HG02943 (cell line): ENCODE measurements at regions not wholly inside any gene's neighbourhood (a gene's known extent, or its start where the extent isn't known, plus 50 kb on each side); places are given as distances from the start of the nearest gene placed in this dataset.
A peak's percentile ranks its signal among the peaks of the same experiment; 100 is the strongest.

Experiments used
- ATAC-seq: cut with Tn5 transposase; IDR thresholded peaks from one replicate; pipeline ENCODE4 v1.9.1; 2021; ENCODE audit warnings: mild to moderate bottlenecking, low read depth, moderate library complexity; ENCODE audit not compliant: unreplicated experiment

- ATAC-seq = no peak
Observed at GRCh38 chr6:112774319-112774718, 427.2 kb downstream of the RFPL4B start.

GRCh38 chr6:112780498-112781096 is 433.5 kb downstream of the RFPL4B start:
- ATAC-seq = peak; percentile 96

DNA sequence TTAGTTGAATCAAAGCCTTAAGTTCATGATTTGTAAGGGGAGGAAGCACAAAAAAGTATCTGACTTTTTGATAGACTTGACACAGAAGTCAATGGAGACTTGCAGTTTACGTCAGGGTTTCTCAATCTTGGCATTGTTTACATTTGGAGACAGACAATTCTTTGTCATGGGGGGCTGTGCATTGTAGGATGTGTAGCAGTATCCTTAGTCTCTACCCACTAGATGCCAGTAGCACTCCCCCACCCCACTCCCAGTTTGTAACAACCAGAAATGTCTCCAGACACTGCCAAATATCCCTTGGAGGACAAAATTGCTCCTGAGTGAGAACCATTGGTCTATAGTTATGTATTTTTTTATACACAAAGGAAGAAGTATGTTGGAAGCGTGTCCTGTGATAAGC is 434.1 kb downstream of the RFPL4B start:
- no peak for ATAC-seq

- no peak for ATAC-seq
Observed at GRCh38 chr6:112785408-112785807, 438.3 kb downstream of the RFPL4B start.

DNA sequence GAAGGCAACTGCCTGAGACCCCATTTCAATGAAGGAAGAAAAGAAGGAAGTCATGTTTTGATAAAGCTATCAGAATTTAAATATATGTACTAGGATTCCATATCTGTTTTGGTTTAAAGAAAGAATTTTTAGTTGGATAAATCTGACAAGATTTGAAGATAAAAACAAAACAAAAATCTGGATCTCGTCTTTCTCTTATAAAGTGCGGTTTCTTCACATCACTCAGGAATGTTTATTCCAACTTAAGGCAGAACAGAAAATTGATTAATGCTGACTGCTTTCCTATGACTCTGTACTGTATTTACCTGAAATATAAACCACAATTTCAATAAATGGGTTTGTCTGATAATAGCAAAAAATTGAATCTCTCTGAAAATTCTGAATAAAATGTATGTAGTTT is 439.7 kb downstream of the RFPL4B start:
- no peak for ATAC-seq

GRCh38 chr6:112787371-112787770 is 440.2 kb downstream of the RFPL4B start:
- ATAC-seq = no peak

DNA sequence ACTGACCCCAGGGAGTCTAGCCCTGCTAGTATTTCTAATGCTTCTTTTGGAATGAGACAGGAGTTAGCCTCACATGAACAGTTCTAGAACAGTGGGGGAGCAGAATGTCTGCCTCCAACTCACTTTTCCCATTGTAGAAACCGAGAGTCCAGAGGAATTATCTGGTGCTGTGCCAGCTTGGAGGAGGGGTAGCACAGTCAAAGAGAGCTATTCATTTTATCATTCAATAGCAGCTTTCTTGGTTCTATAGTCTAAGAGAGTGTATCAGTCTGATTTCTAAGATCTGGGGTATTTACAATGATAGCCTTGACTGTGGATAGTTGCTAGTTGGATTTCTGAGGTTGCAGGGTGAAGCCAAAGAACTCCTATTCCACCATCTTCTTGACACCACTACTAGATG is 448.2 kb downstream of the RFPL4B start:
- no peak for ATAC-seq

- no peak for ATAC-seq
Observed at GRCh38 chr6:112796712-112797111, 449.6 kb downstream of the RFPL4B start.

GRCh38 chr6:112799889-112800288 is 452.8 kb downstream of the RFPL4B start:
- ATAC-seq = no peak

DNA sequence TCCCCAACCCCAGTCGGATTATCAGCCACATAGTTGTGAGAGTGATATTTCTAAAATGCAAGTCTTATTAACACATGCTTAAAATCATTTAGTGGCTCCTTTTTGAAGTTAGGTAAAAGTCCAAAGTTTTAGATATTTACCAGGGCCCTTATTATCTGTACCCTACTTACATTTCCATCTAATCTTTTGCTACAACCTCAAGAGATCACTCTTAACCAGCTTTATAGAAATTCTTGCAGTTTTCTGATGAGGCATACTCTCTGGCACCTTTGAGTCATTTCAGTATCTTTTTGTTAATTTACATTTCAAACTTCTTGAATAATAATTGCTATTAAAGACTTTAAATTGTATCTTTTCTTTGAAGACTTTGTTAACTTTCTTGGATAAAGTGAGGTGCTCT is 453.3 kb downstream of the RFPL4B start:
- no peak for ATAC-seq

GRCh38 chr6:112800916-112801315 is 453.8 kb downstream of the RFPL4B start:
- no peak for ATAC-seq

GRCh38 chr6:112801468-112802080 is 454.4 kb downstream of the RFPL4B start:
- ATAC-seq = no peak

GRCh38 chr6:112802144-112802543 is 455.0 kb downstream of the RFPL4B start:
- ATAC-seq = no peak

DNA sequence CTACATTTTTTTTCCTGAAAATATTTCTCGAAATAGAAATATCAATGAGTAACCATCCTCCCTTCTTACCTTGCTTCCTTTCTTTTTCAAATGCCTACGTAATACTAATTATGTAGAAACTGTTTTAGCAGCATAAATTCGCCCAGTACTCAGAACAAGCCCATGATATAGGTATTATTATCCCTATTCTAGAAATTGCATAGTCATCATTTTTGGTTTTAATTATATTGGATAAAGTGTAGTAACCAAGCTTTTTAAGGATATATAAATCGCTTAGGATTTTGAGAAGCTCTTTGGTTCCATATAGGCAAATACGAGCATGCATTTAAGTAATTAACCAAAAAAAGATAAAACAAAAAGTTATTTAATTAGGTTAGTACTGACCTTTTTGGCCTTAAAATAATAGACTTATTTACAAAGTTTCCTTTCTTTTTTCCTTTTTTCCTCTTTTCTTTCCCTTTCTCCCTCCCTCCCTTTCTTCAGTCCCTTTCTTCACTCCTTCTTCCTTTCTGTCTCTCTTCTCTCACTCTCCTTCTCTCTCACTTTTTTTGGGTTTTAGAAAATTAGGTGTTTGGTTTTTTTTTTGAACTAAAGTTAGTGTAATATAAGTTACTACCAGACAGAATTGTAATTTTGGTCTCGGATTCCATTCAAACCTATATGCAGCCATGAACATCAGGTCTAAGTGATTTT is 457.7 kb downstream of the RFPL4B start:
- ATAC-seq = no peak

GRCh38 chr6:112806163-112806865 is 459.2 kb downstream of the RFPL4B start:
- ATAC-seq = no peak

DNA sequence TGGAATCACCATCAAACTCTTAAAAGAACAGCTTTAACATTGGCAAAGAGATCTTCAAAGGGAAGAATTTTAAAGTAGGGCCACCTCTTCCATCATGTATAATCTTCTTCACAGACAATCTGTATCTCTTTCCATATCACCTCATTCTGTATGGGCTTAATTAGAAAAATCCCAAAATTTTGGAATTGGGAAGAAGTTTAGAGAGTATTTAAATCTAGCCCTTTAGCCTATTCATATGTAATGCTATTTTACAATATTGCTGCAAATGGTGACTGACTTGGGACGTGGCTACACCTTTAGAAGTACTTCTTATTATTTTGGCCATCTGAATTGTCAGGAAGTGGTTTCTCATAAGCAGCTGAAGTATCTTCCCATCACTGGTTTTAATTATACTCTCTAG is 474.3 kb downstream of the RFPL4B start:
- ATAC-seq = no peak

GRCh38 chr6:112822769-112823168 is 475.6 kb downstream of the RFPL4B start:
- ATAC-seq = no peak

DNA sequence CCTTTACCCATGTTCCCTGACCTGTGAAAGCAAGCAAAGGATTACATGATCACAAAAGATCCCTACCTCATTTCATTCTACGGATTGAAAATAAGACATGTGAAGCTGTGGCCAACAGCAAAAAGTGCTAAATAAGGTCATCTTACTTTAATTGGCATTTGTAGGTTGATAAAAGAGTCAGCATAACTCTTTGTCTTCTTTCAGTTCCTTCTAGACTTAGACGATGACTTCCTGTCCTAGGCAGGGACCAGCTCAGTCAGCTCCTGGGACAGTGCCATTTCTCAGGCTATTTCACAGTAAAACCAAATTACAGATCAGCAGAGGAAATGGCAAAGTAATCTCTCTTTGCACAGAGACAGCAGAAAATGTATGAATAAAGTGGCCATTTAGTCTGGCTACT is 480.7 kb downstream of the RFPL4B start:
- ATAC-seq = peak; percentile 72

DNA sequence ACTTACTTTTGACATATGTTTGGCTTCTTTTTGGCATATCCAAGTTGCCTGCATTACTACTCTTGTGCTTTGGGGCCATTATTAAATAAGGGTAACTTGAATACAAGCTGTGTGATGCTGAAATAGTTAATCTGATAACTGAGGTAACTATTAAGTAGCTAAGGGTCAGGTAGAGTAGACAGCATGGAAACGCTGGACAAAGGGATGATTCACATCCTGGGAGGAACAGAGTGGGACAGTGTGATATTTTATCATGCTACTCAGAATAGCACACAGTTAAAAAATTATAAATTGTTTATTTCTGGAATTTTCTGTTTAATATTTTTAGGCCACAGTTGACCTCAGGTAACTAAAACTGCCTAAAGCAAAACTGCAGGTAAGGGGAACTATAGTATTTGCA is 483.9 kb downstream of the RFPL4B start:
- no peak for ATAC-seq

DNA sequence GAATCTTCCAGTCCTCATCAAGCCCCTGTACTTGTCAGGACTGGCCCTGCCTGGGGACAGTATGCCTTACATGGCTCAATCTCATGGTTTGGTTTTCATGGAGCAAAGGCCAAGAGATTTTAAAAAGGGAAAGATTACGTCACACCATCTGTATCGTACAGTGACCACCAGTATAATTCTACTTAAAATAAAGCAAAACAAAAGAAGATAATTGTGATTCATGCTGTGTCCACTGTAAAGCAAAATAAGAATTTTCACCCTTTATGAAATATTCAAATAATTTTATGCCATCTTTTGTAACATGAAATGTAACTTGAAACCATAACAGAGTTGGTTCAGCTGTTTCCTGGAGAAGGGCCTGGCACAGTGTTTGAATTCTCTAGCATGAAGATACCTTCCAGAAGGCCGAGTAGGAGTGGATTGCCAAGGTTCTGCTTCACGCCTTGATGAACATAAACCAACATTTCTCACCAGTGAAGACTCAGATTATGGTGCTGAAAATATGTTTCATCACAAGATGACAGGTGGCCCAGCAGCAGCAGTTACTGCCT is 486.5 kb downstream of the RFPL4B start:
- no peak for ATAC-seq

GRCh38 chr6:112835078-112835477 is 487.9 kb downstream of the RFPL4B start:
- no peak for ATAC-seq
